ENCODE measurements at regions not wholly inside any gene's neighbourhood (a gene's known extent, or its start where the extent isn't known, plus 50 kb on each side); places are given as distances from the start of the nearest gene placed in this dataset.

- TF ChIP-seq IRF1 (CRISPR knock-in tag; IDR thresholded peaks at IDR 0.05; ENCODE audit: low read depth) (no peak), FLYWCH1 (CRISPR knock-in tag; IDR thresholded peaks at IDR 0.05) (no peak), ZNF639 (CRISPR knock-in tag; conservative IDR thresholded peaks at IDR 0.05) (no peak), POLR2AphosphoS2 (IDR thresholded peaks at IDR 0.05; ENCODE audit: low read depth, low read length) (no peak), TRIM24 (CRISPR knock-in tag; IDR thresholded peaks at IDR 0.05) (no peak), THAP9 (CRISPR knock-in tag; IDR thresholded peaks at IDR 0.05; ENCODE audit: borderline replicate concordance) (no peak), CSRNP2 (CRISPR knock-in tag; conservative IDR thresholded peaks at IDR 0.05; ENCODE audit: low read depth) (no peak), GLI4 (CRISPR knock-in tag; IDR thresholded peaks at IDR 0.05; ENCODE audit: borderline replicate concordance) (no peak), MIXL1 (CRISPR knock-in tag; IDR thresholded peaks at IDR 0.05) (no peak), HNRNPK (IDR thresholded peaks at IDR 0.05; ENCODE audit: low read depth, low read length, poor library complexity, severe bottlenecking) (no peak)
Measured at GRCh38 chr1:90336552-90337324, 341.8 kb downstream of the ZNF326 start (continued).

Measured in HepG2 (cell line).